B cell (primary cell): ENCODE measurements at regions not wholly inside any gene's neighbourhood (a gene's known extent, or its start where the extent isn't known, plus 50 kb on each side); places are given as distances from the start of the nearest gene placed in this dataset.

Source experiments
- ATAC-seq: fragments of 200-7000 bp; cut with Tn5 transposase; one replicate; pipeline ENCODE4 v1.10.0; 2021; ENCODE audit warnings: low read depth, mild to moderate bottlenecking, moderate number of reproducible peaks, moderate library complexity
- CTCF ChIA-PET: fragments of 350-600 bp; sonication (Branson Sonifier 250); formaldehyde crosslinking; loops from one replicate; lab custom pipeline; 2021; ENCODE audit warnings: antibody characterized with exemption, inconsistent platforms; lab: Charles Lee
- POLR2A ChIA-PET: fragments of 350-600 bp; sonication (Branson Sonifier 250); formaldehyde crosslinking; loops from one replicate; lab custom pipeline; 2021; ENCODE audit warnings: antibody characterized with exemption; lab: Charles Lee
- DNase-seq: peaks from one replicate; pipeline ENCODE4 v3.0.0; 2013
- H2AFZ ChIP-seq: 2 replicates; pipeline ENCODE4 v1.6.1; 2012; ENCODE audit warnings: mild to moderate bottlenecking, low read depth, low read length; ENCODE audit not compliant: insufficient read depth, poor library complexity, severe bottlenecking
- H3K27ac ChIP-seq, 2 donors: 1 replicate in 1 of 2; 2 replicates in 1 of 2; pipeline ENCODE4 v1.5.1; 2012 to 2013; ENCODE audit warnings: low read length in 2 of 2, mild to moderate bottlenecking in 2 of 2, moderate library complexity in 1 of 2
- H3K27me3 ChIP-seq, 4 experiments: fragments of 200-600 bp in 1 of 4; sonication (generic) in 1 of 4; replicated peaks in 1 of 4; 1 replicate in 2 of 4; 2 replicates in 2 of 4; pipeline versions ENCODE4 v1.6.1 to v1.7.0; 2013 to 2016; ENCODE audit warnings: low read length in 3 of 4, mild to moderate bottlenecking in 2 of 4, mixed read lengths in 1 of 4, moderate library complexity in 1 of 4; ENCODE audit not compliant: insufficient read depth in 4 of 4, control insufficient read depth in 3 of 4; ENCODE audit errors: control extremely low read depth in 1 of 4
- H3K36me3 ChIP-seq, 2 experiments: replicated peaks in 1 of 2; 1 replicate in 1 of 2; 2 replicates in 1 of 2; pipeline versions ENCODE4 v1.6.1 to v1.7.1; 2013; ENCODE audit warnings: low read length in 1 of 2; ENCODE audit not compliant: insufficient read depth in 2 of 2, control insufficient read depth in 1 of 2; ENCODE audit errors: control extremely low read depth in 1 of 2, extremely low read depth in 1 of 2
- H3K4me1 ChIP-seq, 2 donors: fragments of 200-600 bp in 1 of 2; sonication (generic) in 1 of 2; 1 replicate in 1 of 2; 2 replicates in 1 of 2; pipeline versions ENCODE4 v1.5.1 to v1.6.1; 2013 to 2017; ENCODE audit warnings: low read length in 2 of 2; ENCODE audit not compliant: control insufficient read depth in 2 of 2, insufficient read depth in 2 of 2
- H3K4me2 ChIP-seq: replicated peaks from 2 replicates; pipeline ENCODE3; 2012; ENCODE audit warnings: mild to moderate bottlenecking, low read depth, low read length; ENCODE audit not compliant: poor library complexity, severe bottlenecking
- H3K4me3 ChIP-seq, 5 experiments: fragments of 200-600 bp in 1 of 5; sonication (generic) in 1 of 5; 1 replicate in 3 of 5; 2 replicates in 2 of 5; pipeline versions ENCODE4 v1.5.1 to v1.7.0; 2011 to 2016; ENCODE audit warnings: low read length in 4 of 5, mild to moderate bottlenecking in 4 of 5, low read depth in 2 of 5, control low read depth in 1 of 5, moderate library complexity in 1 of 5; ENCODE audit not compliant: insufficient read depth in 1 of 5; ENCODE audit errors: control extremely low read depth in 1 of 5, extremely low read depth in 1 of 5
- H3K79me2 ChIP-seq: fragments of 200-600 bp; sonication (generic); one replicate; pipeline ENCODE4 v1.6.0; 2016; ENCODE audit warnings: low read length; ENCODE audit not compliant: control insufficient read depth, insufficient read depth
- H3K9ac ChIP-seq: fragments of 200-600 bp; sonication (generic); 2 replicates; pipeline ENCODE4 v1.6.1; 2017; ENCODE audit warnings: mild to moderate bottlenecking, low read length, moderate library complexity
- H3K9me3 ChIP-seq, 3 donors: one replicate each; pipeline versions ENCODE4 v1.6.1 to v1.7.1; 2013; ENCODE audit warnings: low read length in 2 of 3; ENCODE audit not compliant: control insufficient read depth in 2 of 3, insufficient read depth in 1 of 3; ENCODE audit errors: control extremely low read depth in 1 of 3
- H4K20me1 ChIP-seq: 2 replicates; pipeline ENCODE4 v1.6.0; 2012; ENCODE audit warnings: mild to moderate bottlenecking, low read length; ENCODE audit not compliant: insufficient read depth, control insufficient read depth, poor library complexity, severe bottlenecking
- H3K27ac Mint-ChIP-seq: one replicate; pipeline ENCODE4 v1.8.0; 2021; ENCODE audit warnings: mixed read lengths
- H3K27me3 Mint-ChIP-seq: one replicate; pipeline ENCODE4 v1.8.0; 2021; ENCODE audit warnings: mixed read lengths
- H3K4me1 Mint-ChIP-seq: one replicate; pipeline ENCODE4 v1.8.0; 2021; ENCODE audit warnings: mixed read lengths
- H3K4me3 Mint-ChIP-seq: one replicate; pipeline ENCODE4 v1.8.0; 2021; ENCODE audit warnings: mixed read lengths
- H3K9me3 Mint-ChIP-seq: one replicate; pipeline ENCODE4 v1.8.0; 2022; ENCODE audit warnings: mixed read lengths; ENCODE audit not compliant: insufficient read depth
- EZH2 ChIP-seq: IDR thresholded peaks from 2 replicates; pipeline ENCODE4 v1.6.1; 2012; ENCODE audit warnings: borderline replicate concordance, low read depth, mild to moderate bottlenecking, moderate library complexity, low read length; ENCODE audit not compliant: insufficient read depth, poor library complexity, severe bottlenecking
- WGBS: methylation state at CpG from one replicate; pipeline ENCODE4 v1.1.5; 2013; ENCODE audit warnings: missing lambda C conversion rate; ENCODE audit not compliant: insufficient coverage; 5-methylcytosine and 5-hydroxymethylcytosine counted together
- intact Hi-C: fragments of 100-400 bp; cut with micrococcal nuclease; formaldehyde crosslinking; loops from one replicate; pipeline ENCODE4 v1.10.0; 2022
- TF ChIP-seq, protein P1 (sequence below): fragments of 200-600 bp; IDR thresholded peaks from one replicate; pipeline ENCODE4 v1.8.0; 2022; ENCODE audit warnings: antibody characterized with exemption, mild to moderate bottlenecking

- Histone ChIP-seq H3K36me3 (no peaks in the 10 kb centered on the region), H3K9me3 (peaks cover 0 to 3% (median 0%) of the 10 kb centered on the region in 3 donors), H3K9ac (no peak overlapping the region), H3K4me2 (no peak overlapping the region), H3K4me1 (no peaks in the 10 kb centered on the region), H3K27me3 (no peaks in the 10 kb centered on the region), H2AFZ (no peak overlapping the region), H3K4me3 (no peak overlapping the region), H4K20me1 (no peaks in the 10 kb centered on the region), H3K79me2 (no peaks in the 10 kb centered on the region), H3K27ac (no peak overlapping the region)
- Mint-ChIP-seq H3K4me3 (no peak overlapping the region), H3K9me3 (peaks cover 1% of the 10 kb centered on the region), H3K4me1 (no peaks in the 10 kb centered on the region), H3K27me3 (no peaks in the 10 kb centered on the region), H3K27ac (no peak overlapping the region)
- ChIA-PET CTCF (no interaction called here), POLR2A (no interaction called here)
- ATAC-seq (no peak), DNase-seq (no peak)
- intact Hi-C loops: no loop called here
- WGBS: no CpG with 5 or more reads among the region's 2 CpGs
- TF ChIP-seq EZH2: no peak
- TF ChIP-seq, protein P1, sequence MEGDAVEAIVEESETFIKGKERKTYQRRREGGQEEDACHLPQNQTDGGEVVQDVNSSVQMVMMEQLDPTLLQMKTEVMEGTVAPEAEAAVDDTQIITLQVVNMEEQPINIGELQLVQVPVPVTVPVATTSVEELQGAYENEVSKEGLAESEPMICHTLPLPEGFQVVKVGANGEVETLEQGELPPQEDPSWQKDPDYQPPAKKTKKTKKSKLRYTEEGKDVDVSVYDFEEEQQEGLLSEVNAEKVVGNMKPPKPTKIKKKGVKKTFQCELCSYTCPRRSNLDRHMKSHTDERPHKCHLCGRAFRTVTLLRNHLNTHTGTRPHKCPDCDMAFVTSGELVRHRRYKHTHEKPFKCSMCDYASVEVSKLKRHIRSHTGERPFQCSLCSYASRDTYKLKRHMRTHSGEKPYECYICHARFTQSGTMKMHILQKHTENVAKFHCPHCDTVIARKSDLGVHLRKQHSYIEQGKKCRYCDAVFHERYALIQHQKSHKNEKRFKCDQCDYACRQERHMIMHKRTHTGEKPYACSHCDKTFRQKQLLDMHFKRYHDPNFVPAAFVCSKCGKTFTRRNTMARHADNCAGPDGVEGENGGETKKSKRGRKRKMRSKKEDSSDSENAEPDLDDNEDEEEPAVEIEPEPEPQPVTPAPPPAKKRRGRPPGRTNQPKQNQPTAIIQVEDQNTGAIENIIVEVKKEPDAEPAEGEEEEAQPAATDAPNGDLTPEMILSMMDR: no peak
Measured at GRCh38 chr5:117733051-117733450, 1158.4 kb upstream of the SEMA6A start.

DNA sequence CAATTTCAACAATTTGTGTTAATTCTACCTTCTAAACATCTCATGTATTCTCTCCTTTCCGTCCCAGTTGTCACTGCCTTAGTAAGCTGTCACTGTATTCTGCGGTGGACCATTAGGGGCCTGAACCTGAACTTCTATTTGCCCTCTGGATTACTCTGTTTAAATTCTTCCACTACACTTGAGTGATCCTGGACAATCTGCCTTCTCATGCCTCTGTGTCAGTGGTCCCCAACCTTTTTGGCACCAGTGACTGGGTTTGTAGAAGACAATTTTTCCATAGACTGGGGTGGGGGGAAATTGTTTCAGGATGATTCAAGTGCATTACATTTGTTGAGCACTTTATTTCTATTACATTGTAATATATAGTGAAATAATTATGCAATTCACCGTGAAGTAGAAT lies 1157.6 kb upstream of the SEMA6A start:
- no peak for ATAC-seq
- H3K4me1 ChIP-seq: no peaks in the 10 kb centered on the region
- H3K4me3 ChIP-seq: no peak overlapping the region
- H3K4me2 ChIP-seq: no peak overlapping the region
- H3K36me3 ChIP-seq: no peaks in the 10 kb centered on the region
- Mint-ChIP-seq H3K4me1 (no peaks in the 10 kb centered on the region), H3K9me3 (no peaks in the 10 kb centered on the region), H3K4me3 (no peak overlapping the region), H3K27ac (no peak overlapping the region), H3K27me3 (no peaks in the 10 kb centered on the region)
- TF ChIP-seq, protein P1: no peak
- TF ChIP-seq EZH2: no peak
- 100% methylated on average over 2 of the region's 3 CpGs for WGBS
- H4K20me1 ChIP-seq: no peaks in the 10 kb centered on the region
- no peaks in the 10 kb centered on the region for H3K79me2 ChIP-seq
- CTCF ChIA-PET: interaction anchor here (0.6 kb wide), 1 partner anchor 26 kb away, joined by 4 read pairs; no protein-coding TSS in a partner anchor
- no peak overlapping the region for H3K9ac ChIP-seq
- peaks cover 0 to 3% (median 0%) of the 10 kb centered on the region in 3 donors for H3K9me3 ChIP-seq
- no peaks in the 10 kb centered on the region for H3K27me3 ChIP-seq
- no peak overlapping the region for H3K27ac ChIP-seq
- H2AFZ ChIP-seq: no peak overlapping the region
- POLR2A ChIA-PET: no interaction called here
- intact Hi-C loops: no loop called here
- no peak for DNase-seq
